ENCODE measurements at regions not wholly inside any gene's neighbourhood (a gene's known extent, or its start where the extent isn't known, plus 50 kb on each side); places are given as distances from the start of the nearest gene placed in this dataset.

DNA sequence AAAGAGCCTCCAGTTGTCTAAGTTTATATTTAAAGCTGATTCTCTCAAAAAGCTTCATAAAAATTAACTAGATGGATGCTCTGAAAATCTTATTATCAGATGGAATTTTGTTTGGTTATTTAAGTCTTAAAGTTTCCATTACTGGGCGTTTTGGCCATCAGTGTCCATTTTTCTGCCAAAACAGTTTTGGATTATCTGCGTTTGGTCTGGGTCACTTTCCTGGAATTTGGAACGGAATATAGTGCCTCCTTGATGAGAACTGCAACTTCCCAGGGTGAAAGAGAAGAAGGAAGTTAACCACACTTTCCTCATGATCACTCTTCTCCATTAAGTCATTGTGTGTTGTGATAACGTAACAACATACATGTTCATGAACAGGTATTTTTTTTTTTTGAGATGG lies 764.9 kb upstream of the AUTS2 start:
- Histone ChIP-seq H2BK15ac (ENCODE audit: low read length) (no peak overlapping the region), H3K18ac (ENCODE audit: extremely low read depth, low read length) (no peak overlapping the region), H3K14ac (ENCODE audit: insufficient read length) (no peak overlapping the region), H3K27ac (ENCODE audit: low read depth, low read length) (no peak overlapping the region), H3K4me2 (ENCODE audit: insufficient read depth in 1 of 2, low read depth in 2 of 2, low read length in 2 of 2) (no peak overlapping the region), H3K4me1 (replicated peaks in 1 of 4; ENCODE audit: control insufficient read depth in 3 of 4, insufficient read depth in 4 of 4, low read length in 3 of 4) (no peaks in the 10 kb centered on the region), H3K27me3 (replicated peaks in 1 of 4; ENCODE audit: control insufficient read depth in 3 of 4, extremely low read depth in 1 of 4, insufficient read depth in 3 of 4, low read length in 3 of 4) (no peaks in the 10 kb centered on the region), H4K91ac (replicated peaks; ENCODE audit: insufficient read length, low read length) (no peak overlapping the region), H4K20me1 (replicated peaks in 1 of 2; ENCODE audit: control insufficient read depth in 1 of 2, insufficient read depth in 2 of 2, low read length in 2 of 2) (no peaks in the 10 kb centered on the region), H3K4me3 (ENCODE audit: extremely low read depth in 1 of 4, insufficient read depth in 2 of 4, low read depth in 3 of 4, low read length in 4 of 4) (no peak overlapping the region), H3K9me3 (ENCODE audit: insufficient read depth in 2 of 2, low read depth in 1 of 2, low read length in 1 of 2) (peaks cover 12 to 13% of the 10 kb centered on the region in 2 experiments), H2BK20ac (ENCODE audit: low read length) (no peak overlapping the region), H2AFZ (ENCODE audit: low read length) (no peak overlapping the region), H3K9ac (replicated peaks in 1 of 4; ENCODE audit: extremely low read depth in 1 of 4, low read depth in 3 of 4, low read length in 3 of 4) (no peak overlapping the region), H3K23ac (ENCODE audit: insufficient read length) (no peak overlapping the region), H2BK12ac (ENCODE audit: low read depth, low read length) (no peak overlapping the region), H2BK5ac (ENCODE audit: low read depth, low read length) (no peak overlapping the region), H3K23me2 (ENCODE audit: low read depth, low read length) (no peaks in the 10 kb centered on the region), H3K36me3 (ENCODE audit: control insufficient read depth in 2 of 4, insufficient read depth in 4 of 4, low read length in 3 of 4) (no peaks in the 10 kb centered on the region), H3K56ac (replicated peaks; ENCODE audit: insufficient read length, low read depth, low read length) (no peak overlapping the region), H3K79me1 (ENCODE audit: low read depth, low read length) (no peaks in the 10 kb centered on the region), H4K8ac (ENCODE audit: extremely low read depth, insufficient read depth, low read length) (no peak overlapping the region), H3K79me2 (ENCODE audit: control insufficient read depth in 1 of 2, insufficient read depth in 2 of 2, low read length in 2 of 2) (no peaks in the 10 kb centered on the region), H2AK5ac (ENCODE audit: low read depth, low read length) (no peak overlapping the region), H3K4ac (replicated peaks; ENCODE audit: insufficient read length, low read depth, low read length) (no peak overlapping the region), H2BK120ac (replicated peaks; ENCODE audit: low read depth, low read length) (no peak overlapping the region), H4K5ac (ENCODE audit: insufficient read length, low read depth, low read length) (no peak overlapping the region)
- TF ChIP-seq YY1 (IDR thresholded peaks at IDR 0.05; ENCODE audit: low read depth, low read length) (no peak), CREB1 (IDR thresholded peaks at IDR 0.05) (no peak), FOSL1 (IDR thresholded peaks at IDR 0.05; ENCODE audit: insufficient read depth, low read depth, low read length) (no peak), CBX8 (IDR thresholded peaks at IDR 0.05; ENCODE audit: borderline replicate concordance, low read depth, low read length) (no peak), RFX5 (IDR thresholded peaks at IDR 0.05; ENCODE audit: borderline replicate concordance, low read depth, low read length) (no peak), NANOG (IDR thresholded peaks at IDR 0.05; ENCODE audit: insufficient read depth, low read depth, low read length, poor library complexity, severe bottlenecking) (no peak), RNF2 (IDR thresholded peaks at IDR 0.05; ENCODE audit: borderline replicate concordance, low read depth, low read length, missing control alignments, poor library complexity, severe bottlenecking) (no peak), SP1 (IDR thresholded peaks at IDR 0.05; ENCODE audit: low read depth, low read length) (no peak), POLR2AphosphoS5 (IDR thresholded peaks at IDR 0.05; ENCODE audit: low read depth, low read length) (no peak), TEAD4 (IDR thresholded peaks at IDR 0.05; ENCODE audit: low read depth, low read length) (no peak), SIRT6 (IDR thresholded peaks at IDR 0.05; ENCODE audit: low read length) (no peak), POU5F1 (IDR thresholded peaks at IDR 0.05; ENCODE audit: low read depth, low read length) (no peak), CHD2 (IDR thresholded peaks at IDR 0.05; ENCODE audit: low read length) (no peak), KDM1A (IDR thresholded peaks at IDR 0.05; ENCODE audit: borderline replicate concordance, low read length) (no peak), GABPA (IDR thresholded peaks at IDR 0.05; ENCODE audit: borderline replicate concordance, insufficient read depth, low read length) (no peak), BCL11A (IDR thresholded peaks at IDR 0.05; ENCODE audit: low read depth in 2 of 2, low read length in 2 of 2) (no peak)
- DNase-seq (ENCODE audit: low read depth in 1 of 2, low spot score in 2 of 2) = no peak
- POLR2A ChIA-PET (ENCODE audit: partially characterized antibody) = no interaction called here
- CTCF ChIA-PET (ENCODE audit: partially characterized antibody) = interaction anchor here (0.7 kb wide), 2 partner anchors 17 to 214 kb away, joined by 3 read pairs; no protein-coding TSS in a partner anchor
- 87% methylated on average over 4 of the region's 4 CpGs; no CpG with 5 or more reads in 1 of the 2 experiments for WGBS, 2 experiments (ENCODE audit: extremely low coverage in 1 of 2, insufficient coverage in 1 of 2, insufficient read length in 1 of 2, insufficient replicate concordance in 2 of 2, low coverage in 1 of 2, low lambda C conversion rate in 2 of 2, missing lambda C conversion rate in 1 of 2)
- no peak for FAIRE-seq

Data from H1 (cell line).